Prostate gland (tissue), 2 donors: ENCODE measurements at regions not wholly inside any gene's neighbourhood (a gene's known extent, or its start where the extent isn't known, plus 50 kb on each side); places are given as distances from the start of the nearest gene placed in this dataset.

Experiments
- CTCF ChIP-seq, 4 experiments: fragments of 200-600 bp in 2 of 4; fragments of 450-650 bp in 2 of 4; sonication (generic) in 2 of 4; IDR thresholded peaks; 1 replicate in 3 of 4; 2 replicates in 1 of 4; pipeline ENCODE4 v1.5.1; 2016 to 2019; ENCODE audit warnings: antibody characterized with exemption in 4 of 4, mild to moderate bottlenecking in 2 of 4, moderate library complexity in 2 of 4
- POLR2A ChIP-seq: fragments of 450-650 bp; IDR thresholded peaks from one replicate; pipeline ENCODE4 v1.6.1; 2016; ENCODE audit warnings: antibody characterized with exemption, mild to moderate bottlenecking

GRCh38 chr4:20091781-20092180 is 159.9 kb upstream of the SLIT2 start:
- no peak for TF ChIP-seq POLR2A
- no peak for TF ChIP-seq CTCF (IDR thresholded peaks at IDR 0.05)
